ENCODE measurements at regions not wholly inside any gene's neighbourhood (a gene's known extent, or its start where the extent isn't known, plus 50 kb on each side); places are given as distances from the start of the nearest gene placed in this dataset.

DNA sequence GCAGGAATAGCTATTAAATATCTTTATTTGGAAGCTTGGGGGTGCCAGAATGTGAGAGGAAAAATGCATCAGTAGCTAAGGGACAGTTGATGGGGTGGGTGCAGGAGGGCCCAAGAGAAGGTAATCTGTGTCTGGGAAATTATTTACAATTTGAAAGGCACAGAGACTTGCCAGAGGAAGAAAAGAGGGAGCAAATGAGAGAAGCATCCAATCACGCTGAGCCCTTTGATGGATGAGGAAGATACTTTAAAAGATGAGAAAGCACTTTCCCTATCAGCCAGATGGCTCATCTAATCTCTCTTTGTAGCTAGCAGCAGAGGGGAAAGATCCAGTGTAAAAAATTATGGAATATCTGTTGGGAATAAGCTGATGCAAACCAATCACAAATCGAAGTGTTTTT, 57.0 kb upstream of the ABCA1 start:
- Histone ChIP-seq H3K9me2 (ENCODE audit: insufficient read depth, low read length) (no peaks in the 10 kb centered on the region), H3K9ac (ENCODE audit: low read length) (no peak overlapping the region), H3K27ac (ENCODE audit: low read length) (no peak overlapping the region), H3K4me3 (ENCODE audit: low read length) (no peak overlapping the region), H3K36me3 (ENCODE audit: insufficient read depth, low read length) (no peaks in the 10 kb centered on the region), H2AFZ (ENCODE audit: low read depth, low read length) (no peak overlapping the region), H3F3A (ENCODE audit: insufficient read depth, low read length, poor library complexity, severe bottlenecking) (no peaks in the 10 kb centered on the region), H3K4me2 (ENCODE audit: low read length) (no peak overlapping the region), H3K27me3 (ENCODE audit: insufficient read depth, low read depth, low read length) (no peaks in the 10 kb centered on the region), H3K9me3 (ENCODE audit: low read length) (no peaks in the 10 kb centered on the region), H3K79me2 (replicated peaks; ENCODE audit: insufficient read depth, low read length) (no peaks in the 10 kb centered on the region), H4K20me1 (ENCODE audit: insufficient read depth) (no peaks in the 10 kb centered on the region)
- TF ChIP-seq CTCF (IDR thresholded peaks at IDR 0.05; ENCODE audit: poor library complexity, severe bottlenecking) = no peak
- TF ChIP-seq RAD21 (conservative IDR thresholded peaks at IDR 0.05) = no peak
- TF ChIP-seq EP300 (conservative IDR thresholded peaks at IDR 0.05; ENCODE audit: poor library complexity, severe bottlenecking) = no peak
- TF ChIP-seq TAF1 (IDR thresholded peaks at IDR 0.05; ENCODE audit: low read depth) = no peak
- TF ChIP-seq, protein P1, sequence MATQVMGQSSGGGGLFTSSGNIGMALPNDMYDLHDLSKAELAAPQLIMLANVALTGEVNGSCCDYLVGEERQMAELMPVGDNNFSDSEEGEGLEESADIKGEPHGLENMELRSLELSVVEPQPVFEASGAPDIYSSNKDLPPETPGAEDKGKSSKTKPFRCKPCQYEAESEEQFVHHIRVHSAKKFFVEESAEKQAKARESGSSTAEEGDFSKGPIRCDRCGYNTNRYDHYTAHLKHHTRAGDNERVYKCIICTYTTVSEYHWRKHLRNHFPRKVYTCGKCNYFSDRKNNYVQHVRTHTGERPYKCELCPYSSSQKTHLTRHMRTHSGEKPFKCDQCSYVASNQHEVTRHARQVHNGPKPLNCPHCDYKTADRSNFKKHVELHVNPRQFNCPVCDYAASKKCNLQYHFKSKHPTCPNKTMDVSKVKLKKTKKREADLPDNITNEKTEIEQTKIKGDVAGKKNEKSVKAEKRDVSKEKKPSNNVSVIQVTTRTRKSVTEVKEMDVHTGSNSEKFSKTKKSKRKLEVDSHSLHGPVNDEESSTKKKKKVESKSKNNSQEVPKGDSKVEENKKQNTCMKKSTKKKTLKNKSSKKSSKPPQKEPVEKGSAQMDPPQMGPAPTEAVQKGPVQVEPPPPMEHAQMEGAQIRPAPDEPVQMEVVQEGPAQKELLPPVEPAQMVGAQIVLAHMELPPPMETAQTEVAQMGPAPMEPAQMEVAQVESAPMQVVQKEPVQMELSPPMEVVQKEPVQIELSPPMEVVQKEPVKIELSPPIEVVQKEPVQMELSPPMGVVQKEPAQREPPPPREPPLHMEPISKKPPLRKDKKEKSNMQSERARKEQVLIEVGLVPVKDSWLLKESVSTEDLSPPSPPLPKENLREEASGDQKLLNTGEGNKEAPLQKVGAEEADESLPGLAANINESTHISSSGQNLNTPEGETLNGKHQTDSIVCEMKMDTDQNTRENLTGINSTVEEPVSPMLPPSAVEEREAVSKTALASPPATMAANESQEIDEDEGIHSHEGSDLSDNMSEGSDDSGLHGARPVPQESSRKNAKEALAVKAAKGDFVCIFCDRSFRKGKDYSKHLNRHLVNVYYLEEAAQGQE (IDR thresholded peaks at IDR 0.05; ENCODE audit: borderline replicate concordance) = no peak
- TF ChIP-seq SMC3 (conservative IDR thresholded peaks at IDR 0.05; ENCODE audit: poor library complexity) = no peak
- TF ChIP-seq MXI1 (conservative IDR thresholded peaks at IDR 0.05; ENCODE audit: poor library complexity, severe bottlenecking) = no peak
- TF ChIP-seq EZH2 (IDR thresholded peaks at IDR 0.05; ENCODE audit: borderline replicate concordance, insufficient read depth, low read length, poor library complexity, severe bottlenecking) = no peak
- no peak for TF ChIP-seq POLR2AphosphoS5 (IDR thresholded peaks at IDR 0.05)

DNA sequence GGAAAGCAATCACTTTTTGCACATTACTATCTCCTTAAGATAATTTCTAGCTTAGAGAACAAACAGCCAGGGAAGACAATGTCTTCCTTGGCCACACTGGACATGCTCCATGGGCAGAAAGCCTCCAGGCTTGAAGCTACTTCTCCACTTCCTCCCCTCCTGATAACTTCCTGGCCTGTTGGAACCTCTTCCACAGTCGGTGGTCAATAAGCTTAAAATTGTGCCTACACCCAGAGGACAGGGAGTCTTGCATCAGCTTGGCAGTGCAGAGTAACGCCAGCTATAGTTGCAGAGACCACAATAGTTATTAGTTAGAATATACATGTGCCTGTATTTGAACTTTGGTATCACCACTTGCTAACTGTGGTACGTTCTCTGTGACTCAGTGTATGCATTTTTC, 58.1 kb upstream of the ABCA1 start:
- no peak overlapping the region for H2AFZ ChIP-seq (ENCODE audit: low read depth, low read length)
- H3K79me2 ChIP-seq (replicated peaks; ENCODE audit: insufficient read depth, low read length) = no peaks in the 10 kb centered on the region
- no peaks in the 10 kb centered on the region for H3K9me3 ChIP-seq (ENCODE audit: low read length)
- no peak overlapping the region for H3K4me3 ChIP-seq (ENCODE audit: low read length)
- no peaks in the 10 kb centered on the region for H3F3A ChIP-seq (ENCODE audit: insufficient read depth, low read length, poor library complexity, severe bottlenecking)
- H3K36me3 ChIP-seq (ENCODE audit: insufficient read depth, low read length) = no peaks in the 10 kb centered on the region
- no peak overlapping the region for H3K4me2 ChIP-seq (ENCODE audit: low read length)
- H3K27ac ChIP-seq (ENCODE audit: low read length) = no peak overlapping the region
- H3K27me3 ChIP-seq (ENCODE audit: insufficient read depth, low read depth, low read length) = no peaks in the 10 kb centered on the region
- no peak overlapping the region for H3K9ac ChIP-seq (ENCODE audit: low read length)
- TF ChIP-seq, protein P1 (IDR thresholded peaks at IDR 0.05; ENCODE audit: borderline replicate concordance) = no peak
- TF ChIP-seq EP300 (conservative IDR thresholded peaks at IDR 0.05; ENCODE audit: poor library complexity, severe bottlenecking) = no peak
- TF ChIP-seq SMC3 (conservative IDR thresholded peaks at IDR 0.05; ENCODE audit: poor library complexity) = no peak
- no peak for TF ChIP-seq CTCF (IDR thresholded peaks at IDR 0.05; ENCODE audit: poor library complexity, severe bottlenecking)
- TF ChIP-seq MXI1 (conservative IDR thresholded peaks at IDR 0.05; ENCODE audit: poor library complexity, severe bottlenecking) = no peak
- TF ChIP-seq TAF1 (IDR thresholded peaks at IDR 0.05; ENCODE audit: low read depth) = no peak
- no peak for TF ChIP-seq POLR2AphosphoS5 (IDR thresholded peaks at IDR 0.05)
- TF ChIP-seq EZH2 (IDR thresholded peaks at IDR 0.05; ENCODE audit: borderline replicate concordance, insufficient read depth, low read length, poor library complexity, severe bottlenecking) = no peak
- no peak for TF ChIP-seq RAD21 (conservative IDR thresholded peaks at IDR 0.05)
- H4K20me1 ChIP-seq (ENCODE audit: insufficient read depth) = no peaks in the 10 kb centered on the region
- H3K9me2 ChIP-seq (ENCODE audit: insufficient read depth, low read length) = no peaks in the 10 kb centered on the region
